ENCODE measurements at regions not wholly inside any gene's neighbourhood (a gene's known extent, or its start where the extent isn't known, plus 50 kb on each side); places are given as distances from the start of the nearest gene placed in this dataset.

DNA sequence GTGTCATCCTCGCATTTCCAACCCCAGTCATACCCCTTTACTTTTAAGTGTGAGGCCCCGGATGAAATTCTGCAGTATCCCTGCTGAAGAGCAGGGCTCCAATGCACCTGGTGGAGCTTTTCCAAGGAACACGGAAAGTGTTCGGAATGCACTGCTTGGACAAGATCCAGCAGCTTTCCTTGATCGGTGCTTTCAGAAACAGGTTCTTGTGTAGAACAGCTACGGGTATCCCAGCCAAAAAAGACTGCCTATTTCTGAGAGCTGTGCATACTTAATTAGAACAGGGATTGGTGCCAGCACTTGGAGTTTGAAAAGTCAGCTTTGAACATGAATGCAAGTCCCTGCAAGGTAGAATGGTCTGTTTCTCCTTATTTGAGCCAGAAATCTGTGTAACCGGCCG, 87.2 kb upstream of the C1QTNF9B start:
- H3K36me3 ChIP-seq (ENCODE audit: control insufficient read depth in 4 of 4, insufficient read depth in 3 of 4, low read depth in 1 of 4, low read length in 3 of 4) = no peaks in the 10 kb centered on the region
- no peak for DNase-seq (ENCODE audit: low spot score)

DNA sequence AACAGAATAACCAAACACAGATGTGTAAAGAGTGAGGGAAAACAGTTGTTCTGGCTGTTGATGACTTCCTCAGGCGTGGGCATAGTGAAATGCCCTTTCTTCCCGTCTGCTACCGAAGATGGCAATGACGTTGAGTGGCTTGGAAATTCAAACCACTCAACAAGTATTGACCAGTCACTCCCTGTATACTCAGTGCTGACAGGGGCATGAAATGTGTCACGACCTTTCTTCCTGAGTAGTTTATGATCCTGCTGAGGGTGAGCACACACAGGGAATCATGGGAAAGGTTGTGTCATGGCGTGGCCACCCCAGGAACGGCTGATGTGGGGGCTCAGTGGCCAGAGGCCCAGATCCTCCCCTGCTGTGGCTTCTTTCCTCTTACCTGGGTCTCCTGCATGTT, 87.8 kb upstream of the C1QTNF9B start:
- DNase-seq (ENCODE audit: low spot score) = no peak
- Histone ChIP-seq H3K27me3 (ENCODE audit: control insufficient read depth in 4 of 4, insufficient read depth in 4 of 4, low read length in 3 of 4) (no peaks in the 10 kb centered on the region), H3K9ac (ENCODE audit: low read depth in 1 of 2, low read length in 2 of 2) (no peak overlapping the region), H3K36me3 (ENCODE audit: control insufficient read depth in 4 of 4, insufficient read depth in 3 of 4, low read depth in 1 of 4, low read length in 3 of 4) (no peaks in the 10 kb centered on the region), H3K27ac (ENCODE audit: low read depth in 1 of 2, low read length in 2 of 2) (no peak overlapping the region), H3K9me3 (ENCODE audit: control insufficient read depth in 4 of 4, low read length in 3 of 4) (no peaks in the 10 kb centered on the region), H3K4me1 (ENCODE audit: control insufficient read depth in 4 of 4, insufficient read depth in 4 of 4, low read length in 3 of 4) (peaks cover under 1 to 3% (median 2%) of the 10 kb centered on the region in 4 donors), H3K4me3 (ENCODE audit: low read depth in 1 of 3, low read length in 3 of 3) (no peak overlapping the region)
- WGBS = 44% methylated on average over 7 of the region's 7 CpGs
- TF ChIP-seq, protein P1, sequence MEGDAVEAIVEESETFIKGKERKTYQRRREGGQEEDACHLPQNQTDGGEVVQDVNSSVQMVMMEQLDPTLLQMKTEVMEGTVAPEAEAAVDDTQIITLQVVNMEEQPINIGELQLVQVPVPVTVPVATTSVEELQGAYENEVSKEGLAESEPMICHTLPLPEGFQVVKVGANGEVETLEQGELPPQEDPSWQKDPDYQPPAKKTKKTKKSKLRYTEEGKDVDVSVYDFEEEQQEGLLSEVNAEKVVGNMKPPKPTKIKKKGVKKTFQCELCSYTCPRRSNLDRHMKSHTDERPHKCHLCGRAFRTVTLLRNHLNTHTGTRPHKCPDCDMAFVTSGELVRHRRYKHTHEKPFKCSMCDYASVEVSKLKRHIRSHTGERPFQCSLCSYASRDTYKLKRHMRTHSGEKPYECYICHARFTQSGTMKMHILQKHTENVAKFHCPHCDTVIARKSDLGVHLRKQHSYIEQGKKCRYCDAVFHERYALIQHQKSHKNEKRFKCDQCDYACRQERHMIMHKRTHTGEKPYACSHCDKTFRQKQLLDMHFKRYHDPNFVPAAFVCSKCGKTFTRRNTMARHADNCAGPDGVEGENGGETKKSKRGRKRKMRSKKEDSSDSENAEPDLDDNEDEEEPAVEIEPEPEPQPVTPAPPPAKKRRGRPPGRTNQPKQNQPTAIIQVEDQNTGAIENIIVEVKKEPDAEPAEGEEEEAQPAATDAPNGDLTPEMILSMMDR (IDR thresholded peaks at IDR 0.05; ENCODE audit: low read depth, low read length, missing input control) = no peak
- TF ChIP-seq, protein P2, sequence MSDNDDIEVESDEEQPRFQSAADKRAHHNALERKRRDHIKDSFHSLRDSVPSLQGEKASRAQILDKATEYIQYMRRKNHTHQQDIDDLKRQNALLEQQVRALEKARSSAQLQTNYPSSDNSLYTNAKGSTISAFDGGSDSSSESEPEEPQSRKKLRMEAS (IDR thresholded peaks at IDR 0.05) = no peak
- TF ChIP-seq HNF4A (conservative IDR thresholded peaks at IDR 0.05) (no peak), SP1 (IDR thresholded peaks at IDR 0.05) (no peak), TAF1 (conservative IDR thresholded peaks at IDR 0.05) (no peak), RAD21 (IDR thresholded peaks at IDR 0.05) (no peak), FOXA2 (IDR thresholded peaks at IDR 0.05) (no peak), EGR1 (IDR thresholded peaks at IDR 0.05; ENCODE audit: low read depth in 2 of 2) (no peak), GABPA (IDR thresholded peaks at IDR 0.05 in 1 of 2, conservative IDR thresholded peaks at IDR 0.05 in 1 of 2) (no peak), HNF4G (IDR thresholded peaks at IDR 0.05) (no peak), RXRA (IDR thresholded peaks at IDR 0.05) (no peak), FOXA1 (IDR thresholded peaks at IDR 0.05) (no peak), NR2F2 (IDR thresholded peaks at IDR 0.05) (no peak), JUND (IDR thresholded peaks at IDR 0.05) (no peak)
- TF ChIP-seq, protein P3, sequence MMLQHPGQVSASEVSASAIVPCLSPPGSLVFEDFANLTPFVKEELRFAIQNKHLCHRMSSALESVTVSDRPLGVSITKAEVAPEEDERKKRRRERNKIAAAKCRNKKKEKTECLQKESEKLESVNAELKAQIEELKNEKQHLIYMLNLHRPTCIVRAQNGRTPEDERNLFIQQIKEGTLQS (IDR thresholded peaks at IDR 0.05) = no peak
- TF ChIP-seq, protein P4, sequence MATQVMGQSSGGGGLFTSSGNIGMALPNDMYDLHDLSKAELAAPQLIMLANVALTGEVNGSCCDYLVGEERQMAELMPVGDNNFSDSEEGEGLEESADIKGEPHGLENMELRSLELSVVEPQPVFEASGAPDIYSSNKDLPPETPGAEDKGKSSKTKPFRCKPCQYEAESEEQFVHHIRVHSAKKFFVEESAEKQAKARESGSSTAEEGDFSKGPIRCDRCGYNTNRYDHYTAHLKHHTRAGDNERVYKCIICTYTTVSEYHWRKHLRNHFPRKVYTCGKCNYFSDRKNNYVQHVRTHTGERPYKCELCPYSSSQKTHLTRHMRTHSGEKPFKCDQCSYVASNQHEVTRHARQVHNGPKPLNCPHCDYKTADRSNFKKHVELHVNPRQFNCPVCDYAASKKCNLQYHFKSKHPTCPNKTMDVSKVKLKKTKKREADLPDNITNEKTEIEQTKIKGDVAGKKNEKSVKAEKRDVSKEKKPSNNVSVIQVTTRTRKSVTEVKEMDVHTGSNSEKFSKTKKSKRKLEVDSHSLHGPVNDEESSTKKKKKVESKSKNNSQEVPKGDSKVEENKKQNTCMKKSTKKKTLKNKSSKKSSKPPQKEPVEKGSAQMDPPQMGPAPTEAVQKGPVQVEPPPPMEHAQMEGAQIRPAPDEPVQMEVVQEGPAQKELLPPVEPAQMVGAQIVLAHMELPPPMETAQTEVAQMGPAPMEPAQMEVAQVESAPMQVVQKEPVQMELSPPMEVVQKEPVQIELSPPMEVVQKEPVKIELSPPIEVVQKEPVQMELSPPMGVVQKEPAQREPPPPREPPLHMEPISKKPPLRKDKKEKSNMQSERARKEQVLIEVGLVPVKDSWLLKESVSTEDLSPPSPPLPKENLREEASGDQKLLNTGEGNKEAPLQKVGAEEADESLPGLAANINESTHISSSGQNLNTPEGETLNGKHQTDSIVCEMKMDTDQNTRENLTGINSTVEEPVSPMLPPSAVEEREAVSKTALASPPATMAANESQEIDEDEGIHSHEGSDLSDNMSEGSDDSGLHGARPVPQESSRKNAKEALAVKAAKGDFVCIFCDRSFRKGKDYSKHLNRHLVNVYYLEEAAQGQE (IDR thresholded peaks at IDR 0.05) = no peak
- TF ChIP-seq, protein P5, sequence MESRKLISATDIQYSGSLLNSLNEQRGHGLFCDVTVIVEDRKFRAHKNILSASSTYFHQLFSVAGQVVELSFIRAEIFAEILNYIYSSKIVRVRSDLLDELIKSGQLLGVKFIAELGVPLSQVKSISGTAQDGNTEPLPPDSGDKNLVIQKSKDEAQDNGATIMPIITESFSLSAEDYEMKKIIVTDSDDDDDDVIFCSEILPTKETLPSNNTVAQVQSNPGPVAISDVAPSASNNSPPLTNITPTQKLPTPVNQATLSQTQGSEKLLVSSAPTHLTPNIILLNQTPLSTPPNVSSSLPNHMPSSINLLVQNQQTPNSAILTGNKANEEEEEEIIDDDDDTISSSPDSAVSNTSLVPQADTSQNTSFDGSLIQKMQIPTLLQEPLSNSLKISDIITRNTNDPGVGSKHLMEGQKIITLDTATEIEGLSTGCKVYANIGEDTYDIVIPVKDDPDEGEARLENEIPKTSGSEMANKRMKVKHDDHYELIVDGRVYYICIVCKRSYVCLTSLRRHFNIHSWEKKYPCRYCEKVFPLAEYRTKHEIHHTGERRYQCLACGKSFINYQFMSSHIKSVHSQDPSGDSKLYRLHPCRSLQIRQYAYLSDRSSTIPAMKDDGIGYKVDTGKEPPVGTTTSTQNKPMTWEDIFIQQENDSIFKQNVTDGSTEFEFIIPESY (IDR thresholded peaks at IDR 0.05) = no peak

More for the DNA sequence above, 87.2 kb upstream of the C1QTNF9B start:
- TF ChIP-seq HNF4G (IDR thresholded peaks at IDR 0.05) = no peak
- no peak for TF ChIP-seq TAF1 (conservative IDR thresholded peaks at IDR 0.05)
- no peak for TF ChIP-seq FOXA2 (IDR thresholded peaks at IDR 0.05)
- TF ChIP-seq, protein P3 (IDR thresholded peaks at IDR 0.05) = no peak
- no peak for TF ChIP-seq HNF4A (conservative IDR thresholded peaks at IDR 0.05)
- TF ChIP-seq, protein P1 (IDR thresholded peaks at IDR 0.05; ENCODE audit: low read depth, low read length, missing input control) = no peak
- TF ChIP-seq EGR1 (IDR thresholded peaks at IDR 0.05; ENCODE audit: low read depth in 2 of 2) = no peak
- TF ChIP-seq NR2F2 (IDR thresholded peaks at IDR 0.05) = no peak
- TF ChIP-seq JUND (IDR thresholded peaks at IDR 0.05) = no peak
- no peak for TF ChIP-seq RAD21 (IDR thresholded peaks at IDR 0.05)
- TF ChIP-seq FOXA1 (IDR thresholded peaks at IDR 0.05) = no peak
- H3K27ac ChIP-seq (ENCODE audit: low read depth in 1 of 2, low read length in 2 of 2) = no peak overlapping the region
- H3K4me1 ChIP-seq (ENCODE audit: control insufficient read depth in 4 of 4, insufficient read depth in 4 of 4, low read length in 3 of 4) = peaks cover 3 to 8% (median 7%) of the 10 kb centered on the region in 4 donors
- no peak overlapping the region for H3K4me3 ChIP-seq (ENCODE audit: low read depth in 1 of 3, low read length in 3 of 3)
- no peak overlapping the region for H3K9ac ChIP-seq (ENCODE audit: low read depth in 1 of 2, low read length in 2 of 2)
- H3K27me3 ChIP-seq (ENCODE audit: control insufficient read depth in 4 of 4, insufficient read depth in 4 of 4, low read length in 3 of 4) = peaks cover 0 to 3% (median 0%) of the 10 kb centered on the region in 4 donors
- no peaks in the 10 kb centered on the region for H3K9me3 ChIP-seq (ENCODE audit: control insufficient read depth in 4 of 4, low read length in 3 of 4)
- WGBS = 74% methylated on average over 8 of the region's 8 CpGs
